ENCODE measurements at regions not wholly inside any gene's neighbourhood (a gene's known extent, or its start where the extent isn't known, plus 50 kb on each side); places are given as distances from the start of the nearest gene placed in this dataset.

DNA sequence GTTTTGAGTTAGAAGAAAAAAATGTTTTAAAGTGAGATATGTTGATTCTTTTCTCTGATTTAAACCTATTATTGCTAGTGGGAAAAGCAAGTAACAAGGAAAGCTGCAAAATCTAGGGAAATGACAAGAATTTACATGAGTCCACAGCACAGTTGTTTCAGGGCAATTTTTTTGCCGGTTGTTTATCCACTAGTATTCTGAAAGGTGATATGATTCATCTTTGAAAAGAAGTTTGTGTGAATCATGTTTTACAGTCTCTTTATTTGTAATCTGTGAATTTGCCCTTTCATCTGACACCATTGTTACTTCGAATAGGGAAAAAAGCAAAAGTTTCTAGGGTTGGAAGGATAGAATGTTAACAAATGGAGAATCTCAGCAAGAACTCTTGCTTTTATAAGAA, 894.7 kb downstream of the OTOL1 start:
- no peak overlapping the region for H2AFZ ChIP-seq (ENCODE audit: low read length)
- no peaks in the 10 kb centered on the region for H3K23me2 ChIP-seq (ENCODE audit: insufficient read length, low read depth, low read length, poor library complexity, severe bottlenecking)
- H2AK5ac ChIP-seq (ENCODE audit: insufficient read length, low read length) = no peak overlapping the region
- Mint-ChIP-seq H3K27ac (no peak overlapping the region), H3K4me1 (no peaks in the 10 kb centered on the region), H3K9me3 (peaks cover 11 to 15% of the 10 kb centered on the region in 2 experiments), H3K4me3 (no peak overlapping the region), H3K36me3 (ENCODE audit: insufficient read depth in 1 of 3, low read depth in 3 of 3) (peaks cover 4 to 19% (median 15%) of the 10 kb centered on the region in 3 experiments; a peak in 5 of 7 replicates), H3K27me3 (ENCODE audit: low read depth) (no peaks in the 10 kb centered on the region)
- H3K4me1 ChIP-seq (ENCODE audit: insufficient read depth, low read length) = no peaks in the 10 kb centered on the region
- no peak for DNase-seq
- no peaks in the 10 kb centered on the region for H3K27me3 ChIP-seq (ENCODE audit: insufficient read depth, low read length)
- no CpG with 5 or more reads among the region's 2 CpGs for WGBS (ENCODE audit: extremely low coverage, insufficient read length, low lambda C conversion rate)
- H2BK15ac ChIP-seq (ENCODE audit: low read depth, low read length) = no peak overlapping the region
- no peak overlapping the region for H2BK120ac ChIP-seq (ENCODE audit: low read depth, low read length, poor library complexity, severe bottlenecking)
- H4K20me1 ChIP-seq (ENCODE audit: control insufficient read depth, insufficient read depth, insufficient read length) = no peaks in the 10 kb centered on the region
- H3K56ac ChIP-seq (ENCODE audit: insufficient read length, low read depth, low read length) = no peak overlapping the region
- no peak overlapping the region for H3K27ac ChIP-seq (ENCODE audit: insufficient read length, low read depth, low read length)
- no peak overlapping the region for H2BK5ac ChIP-seq (ENCODE audit: insufficient read length, low read length)
- no peak overlapping the region for H3K9ac ChIP-seq (ENCODE audit: extremely low read depth, insufficient read length, low read length)
- H3K23ac ChIP-seq (ENCODE audit: insufficient read length, low read depth, low read length) = no peak overlapping the region
- no peak overlapping the region for H3K4me2 ChIP-seq (ENCODE audit: insufficient read depth, insufficient read length, low read length)
- TF ChIP-seq, protein P1, sequence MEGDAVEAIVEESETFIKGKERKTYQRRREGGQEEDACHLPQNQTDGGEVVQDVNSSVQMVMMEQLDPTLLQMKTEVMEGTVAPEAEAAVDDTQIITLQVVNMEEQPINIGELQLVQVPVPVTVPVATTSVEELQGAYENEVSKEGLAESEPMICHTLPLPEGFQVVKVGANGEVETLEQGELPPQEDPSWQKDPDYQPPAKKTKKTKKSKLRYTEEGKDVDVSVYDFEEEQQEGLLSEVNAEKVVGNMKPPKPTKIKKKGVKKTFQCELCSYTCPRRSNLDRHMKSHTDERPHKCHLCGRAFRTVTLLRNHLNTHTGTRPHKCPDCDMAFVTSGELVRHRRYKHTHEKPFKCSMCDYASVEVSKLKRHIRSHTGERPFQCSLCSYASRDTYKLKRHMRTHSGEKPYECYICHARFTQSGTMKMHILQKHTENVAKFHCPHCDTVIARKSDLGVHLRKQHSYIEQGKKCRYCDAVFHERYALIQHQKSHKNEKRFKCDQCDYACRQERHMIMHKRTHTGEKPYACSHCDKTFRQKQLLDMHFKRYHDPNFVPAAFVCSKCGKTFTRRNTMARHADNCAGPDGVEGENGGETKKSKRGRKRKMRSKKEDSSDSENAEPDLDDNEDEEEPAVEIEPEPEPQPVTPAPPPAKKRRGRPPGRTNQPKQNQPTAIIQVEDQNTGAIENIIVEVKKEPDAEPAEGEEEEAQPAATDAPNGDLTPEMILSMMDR (conservative IDR thresholded peaks at IDR 0.05) = no peak
- H3K9me3 ChIP-seq (ENCODE audit: control insufficient read depth, low read depth, low read length) = peaks cover 10% of the 10 kb centered on the region
- no peak overlapping the region for H3K4ac ChIP-seq (ENCODE audit: low read depth, low read length)
- no peak overlapping the region for H4K8ac ChIP-seq (replicated peaks; ENCODE audit: insufficient read length, low read depth, low read length)
- no peaks in the 10 kb centered on the region for H3K79me1 ChIP-seq (ENCODE audit: insufficient read depth, low read depth, low read length, poor library complexity, severe bottlenecking)
- H3T11ph ChIP-seq (ENCODE audit: low read length) = no peak overlapping the region
- no peak overlapping the region for H4K91ac ChIP-seq (ENCODE audit: insufficient read length, low read depth, low read length)
- no peaks in the 10 kb centered on the region for H3K79me2 ChIP-seq (ENCODE audit: insufficient read depth, low read length)
- H2BK20ac ChIP-seq (ENCODE audit: low read depth, low read length, poor library complexity, severe bottlenecking) = no peak overlapping the region
- H3K18ac ChIP-seq (ENCODE audit: insufficient read length, low read depth, low read length) = no peak overlapping the region
- H3K14ac ChIP-seq (ENCODE audit: insufficient read depth, low read length) = no peak overlapping the region
- no peak overlapping the region for H4K5ac ChIP-seq (ENCODE audit: insufficient read length, low read depth, low read length)
- H2BK12ac ChIP-seq (ENCODE audit: insufficient read length, low read depth, low read length) = no peak overlapping the region

Data from H9 (cell line).